ENCODE measurements at regions not wholly inside any gene's neighbourhood (a gene's known extent, or its start where the extent isn't known, plus 50 kb on each side); places are given as distances from the start of the nearest gene placed in this dataset.

- TF ChIP-seq, protein P1, sequence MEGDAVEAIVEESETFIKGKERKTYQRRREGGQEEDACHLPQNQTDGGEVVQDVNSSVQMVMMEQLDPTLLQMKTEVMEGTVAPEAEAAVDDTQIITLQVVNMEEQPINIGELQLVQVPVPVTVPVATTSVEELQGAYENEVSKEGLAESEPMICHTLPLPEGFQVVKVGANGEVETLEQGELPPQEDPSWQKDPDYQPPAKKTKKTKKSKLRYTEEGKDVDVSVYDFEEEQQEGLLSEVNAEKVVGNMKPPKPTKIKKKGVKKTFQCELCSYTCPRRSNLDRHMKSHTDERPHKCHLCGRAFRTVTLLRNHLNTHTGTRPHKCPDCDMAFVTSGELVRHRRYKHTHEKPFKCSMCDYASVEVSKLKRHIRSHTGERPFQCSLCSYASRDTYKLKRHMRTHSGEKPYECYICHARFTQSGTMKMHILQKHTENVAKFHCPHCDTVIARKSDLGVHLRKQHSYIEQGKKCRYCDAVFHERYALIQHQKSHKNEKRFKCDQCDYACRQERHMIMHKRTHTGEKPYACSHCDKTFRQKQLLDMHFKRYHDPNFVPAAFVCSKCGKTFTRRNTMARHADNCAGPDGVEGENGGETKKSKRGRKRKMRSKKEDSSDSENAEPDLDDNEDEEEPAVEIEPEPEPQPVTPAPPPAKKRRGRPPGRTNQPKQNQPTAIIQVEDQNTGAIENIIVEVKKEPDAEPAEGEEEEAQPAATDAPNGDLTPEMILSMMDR (IDR thresholded peaks at IDR 0.05; ENCODE audit: low read depth, low read length, poor library complexity, severe bottlenecking), result no peak
- no peak for TF ChIP-seq EZH2phosphoT487 (IDR thresholded peaks at IDR 0.05; ENCODE audit: borderline replicate concordance, low read length)
These were observed 309.4 kb downstream of the TNS1 start for GRCh38 chr2:217693363-217693762.

Measured in DOHH2 (cell line).